GM12865 (cell line): ENCODE measurements at regions not wholly inside any gene's neighbourhood (a gene's known extent, or its start where the extent isn't known, plus 50 kb on each side); places are given as distances from the start of the nearest gene placed in this dataset.

Experiments
- DNase-seq: peaks from one replicate; pipeline ENCODE4 v3.0.0; 2010; ENCODE audit warnings: low read depth
- H3K4me3 ChIP-seq: 2 replicates; pipeline ENCODE4 v1.5.1; 2011; ENCODE audit warnings: mild to moderate bottlenecking, low read depth, low read length, control low read depth
- TF ChIP-seq, protein P1 (sequence below): IDR thresholded peaks from 2 replicates; pipeline ENCODE4 v1.5.1; 2011; ENCODE audit warnings: low read length, control low read depth, low read depth, inconsistent platforms; ENCODE audit not compliant: insufficient read depth; ENCODE audit errors: missing control alignments

GRCh38 chr13:50587115-50587514 is 256.4 kb downstream of the DLEU7 start:
- no peak overlapping the region for H3K4me3 ChIP-seq
- TF ChIP-seq, protein P1, sequence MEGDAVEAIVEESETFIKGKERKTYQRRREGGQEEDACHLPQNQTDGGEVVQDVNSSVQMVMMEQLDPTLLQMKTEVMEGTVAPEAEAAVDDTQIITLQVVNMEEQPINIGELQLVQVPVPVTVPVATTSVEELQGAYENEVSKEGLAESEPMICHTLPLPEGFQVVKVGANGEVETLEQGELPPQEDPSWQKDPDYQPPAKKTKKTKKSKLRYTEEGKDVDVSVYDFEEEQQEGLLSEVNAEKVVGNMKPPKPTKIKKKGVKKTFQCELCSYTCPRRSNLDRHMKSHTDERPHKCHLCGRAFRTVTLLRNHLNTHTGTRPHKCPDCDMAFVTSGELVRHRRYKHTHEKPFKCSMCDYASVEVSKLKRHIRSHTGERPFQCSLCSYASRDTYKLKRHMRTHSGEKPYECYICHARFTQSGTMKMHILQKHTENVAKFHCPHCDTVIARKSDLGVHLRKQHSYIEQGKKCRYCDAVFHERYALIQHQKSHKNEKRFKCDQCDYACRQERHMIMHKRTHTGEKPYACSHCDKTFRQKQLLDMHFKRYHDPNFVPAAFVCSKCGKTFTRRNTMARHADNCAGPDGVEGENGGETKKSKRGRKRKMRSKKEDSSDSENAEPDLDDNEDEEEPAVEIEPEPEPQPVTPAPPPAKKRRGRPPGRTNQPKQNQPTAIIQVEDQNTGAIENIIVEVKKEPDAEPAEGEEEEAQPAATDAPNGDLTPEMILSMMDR, result no peak
- no peak for DNase-seq

- no peak for DNase-seq
- H3K4me3 ChIP-seq, result no peak overlapping the region
- TF ChIP-seq, protein P1, result no peak
These were observed 255.7 kb downstream of the DLEU7 start for GRCh38 chr13:50587645-50588373.

- no peak overlapping the region for H3K4me3 ChIP-seq
- DNase-seq, result no peak
- TF ChIP-seq, protein P1, result no peak
These were observed 254.9 kb downstream of the DLEU7 start for GRCh38 chr13:50588491-50589130.

DNA sequence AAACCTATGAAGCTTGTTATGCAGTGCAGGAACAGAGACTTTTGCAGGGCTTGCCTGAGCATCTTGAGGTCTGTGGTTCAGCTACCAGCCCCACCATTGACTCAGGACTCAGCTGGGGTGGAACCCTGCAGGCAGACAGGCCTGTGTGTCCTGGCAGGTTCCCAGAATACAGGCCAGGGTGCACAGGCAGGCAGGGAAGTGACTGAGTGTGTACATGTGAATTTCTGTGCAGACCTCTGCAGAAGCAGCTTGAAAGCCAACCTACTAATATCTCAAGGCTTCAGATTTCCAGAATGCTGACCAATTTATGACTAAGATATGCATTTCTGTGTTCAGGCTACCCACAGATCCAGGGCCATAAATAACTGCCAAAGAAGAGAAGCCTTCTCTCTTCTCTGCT is 254.4 kb downstream of the DLEU7 start:
- peak; percentile 14 for DNase-seq
- no peak overlapping the region for H3K4me3 ChIP-seq
- TF ChIP-seq, protein P1, result no peak

DNA sequence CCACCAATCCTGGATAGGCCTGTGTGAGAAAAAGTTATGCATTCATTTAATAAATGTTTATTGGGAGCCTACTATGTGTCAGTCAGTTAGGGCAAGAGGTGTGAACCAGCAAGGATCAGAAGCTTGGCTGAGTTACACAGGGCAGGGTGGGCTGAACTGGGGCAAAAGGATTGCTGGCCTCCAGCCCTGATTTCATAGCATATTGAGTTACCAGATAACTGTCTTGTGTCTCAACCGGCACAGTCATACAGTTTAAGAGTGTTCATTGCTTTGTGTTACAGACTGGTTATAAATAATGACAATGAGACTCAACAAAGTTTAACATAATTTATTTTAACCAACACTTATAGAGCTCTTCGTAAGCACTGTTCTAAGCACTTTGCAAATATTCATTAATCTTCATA is 253.8 kb downstream of the DLEU7 start:
- DNase-seq, result no peak
- H3K4me3 ChIP-seq, result no peak overlapping the region
- TF ChIP-seq, protein P1, result no peak

DNA sequence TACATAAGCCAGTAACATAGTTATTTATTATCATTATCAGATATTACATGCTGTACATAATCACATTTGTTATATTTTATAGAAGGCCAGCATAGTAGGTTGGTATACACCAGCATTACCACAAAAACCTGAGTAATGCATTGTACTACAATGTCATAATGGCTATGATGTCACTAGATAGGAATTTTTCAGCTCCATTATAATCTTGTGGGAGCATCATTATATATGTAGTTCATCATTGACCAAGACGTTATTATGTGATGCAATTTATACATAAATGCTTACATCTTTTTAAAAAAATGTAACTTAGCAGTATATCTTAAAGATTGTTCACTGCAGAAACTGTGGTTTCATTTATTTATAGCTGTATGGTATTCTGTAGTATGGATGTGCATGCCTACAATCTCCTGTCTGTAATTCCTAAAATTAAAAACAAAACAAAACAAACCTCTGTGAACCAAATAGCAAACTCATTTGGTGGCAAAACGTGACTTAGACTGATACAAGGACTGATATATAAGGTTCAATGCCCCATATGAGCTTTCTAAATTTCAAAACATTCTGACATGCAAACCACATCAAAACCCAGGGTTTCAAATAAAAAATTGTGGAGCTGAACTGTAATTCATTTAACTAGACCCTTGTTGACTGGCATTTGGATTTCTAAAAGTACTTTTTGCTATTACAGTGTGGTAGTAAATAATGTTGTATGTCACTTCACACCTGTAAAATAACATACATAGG is 250.9 kb downstream of the DLEU7 start:
- DNase-seq, result no peak
- TF ChIP-seq, protein P1, result no peak
- H3K4me3 ChIP-seq, result no peak overlapping the region
